HG02763 (cell line): ENCODE measurements at regions not wholly inside any gene's neighbourhood (a gene's known extent, or its start where the extent isn't known, plus 50 kb on each side); places are given as distances from the start of the nearest gene placed in this dataset.

ENCODE experiments used
- ATAC-seq: cut with Tn5 transposase; IDR thresholded peaks from one replicate; pipeline ENCODE4 v1.9.1; 2021; ENCODE audit warnings: mild to moderate bottlenecking, moderate library complexity; ENCODE audit not compliant: unreplicated experiment

DNA sequence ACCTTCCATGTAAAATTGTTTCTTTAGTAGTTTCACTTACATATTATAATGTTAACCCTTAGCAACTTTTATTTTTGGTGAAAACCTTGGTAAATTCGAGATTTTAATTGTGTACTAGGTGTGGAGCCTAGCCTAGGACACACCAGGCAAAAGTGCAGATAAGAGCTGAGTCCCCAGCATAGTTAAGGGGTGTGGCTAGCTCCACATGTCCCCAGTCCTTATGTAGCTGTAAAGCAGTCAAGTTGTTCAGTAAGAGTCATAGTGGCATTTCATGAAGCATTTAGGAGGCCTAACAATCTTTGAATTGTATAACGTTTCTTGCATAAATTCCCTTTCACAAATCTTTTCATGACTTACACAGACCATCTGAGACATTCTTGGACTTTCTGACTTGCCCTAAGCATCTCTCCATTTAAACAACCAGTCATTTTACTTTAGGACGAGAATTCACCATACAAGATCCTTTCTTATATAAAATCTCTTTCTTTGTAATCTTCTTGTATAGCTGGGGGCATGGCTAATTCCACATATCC is 53.8 kb upstream of the INHBA start:
- ATAC-seq, result no peak

- ATAC-seq, result no peak
Measured at GRCh38 chr7:41755096-41755495, 52.2 kb upstream of the INHBA start.

DNA sequence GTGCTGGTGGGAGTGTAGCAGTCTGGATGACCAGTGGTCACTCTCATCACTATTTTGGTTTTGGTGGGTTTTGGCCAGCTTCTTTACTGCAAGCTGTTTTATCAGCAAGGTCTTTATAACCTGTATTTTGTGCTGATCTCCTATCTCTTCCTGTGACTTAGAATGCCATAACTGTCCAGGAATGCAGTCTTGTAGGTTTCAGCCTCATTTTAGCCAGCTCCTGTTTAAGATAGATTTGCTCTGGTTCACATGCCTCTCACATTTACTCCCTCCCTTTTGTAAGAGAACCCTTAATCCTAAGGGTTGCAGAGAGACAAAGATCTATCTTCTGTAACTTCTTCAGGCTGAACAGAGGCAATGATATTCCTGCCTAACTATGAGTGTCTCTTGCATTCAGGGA is 51.2 kb upstream of the INHBA start:
- no peak for ATAC-seq
